Upper lobe of left lung (tissue), 6 donors: ENCODE measurements at regions not wholly inside any gene's neighbourhood (a gene's known extent, or its start where the extent isn't known, plus 50 kb on each side); places are given as distances from the start of the nearest gene placed in this dataset.

ENCODE experiments used
- ATAC-seq, 2 donors: fragments of 200-7000 bp; cut with Tn5 transposase; one replicate each; pipeline ENCODE4 v1.9.1; 2022; ENCODE audit warnings: mild to moderate bottlenecking in 2 of 2, moderate library complexity in 2 of 2; ENCODE audit not compliant: low FRiP score in 2 of 2
- DNase-seq, 2 donors: peaks; one replicate each; pipeline ENCODE4 v3.0.0-alpha.2; 2019 to 2020
- H3K27ac ChIP-seq, 4 donors: fragments of 200-600 bp; sonication (generic); one replicate each; pipeline ENCODE4 v1.5.1; 2016 to 2019
- H3K27me3 ChIP-seq, 4 donors: fragments of 200-600 bp; sonication (generic); one replicate each; pipeline ENCODE4 v1.5.1; 2017 to 2019
- H3K36me3 ChIP-seq, 4 donors: fragments of 200-600 bp; sonication (generic); one replicate each; pipeline ENCODE4 v1.5.1; 2016 to 2019
- H3K4me1 ChIP-seq, 4 donors: fragments of 200-600 bp; sonication (generic); one replicate each; pipeline ENCODE4 v1.5.1; 2018 to 2019
- H3K4me3 ChIP-seq, 4 donors: fragments of 200-600 bp; sonication (generic); one replicate each; pipeline ENCODE4 v1.5.1; 2017 to 2019; ENCODE audit warnings: mild to moderate bottlenecking in 2 of 4, moderate library complexity in 1 of 4
- H3K9me3 ChIP-seq, 4 donors: fragments of 200-600 bp; sonication (generic); one replicate each; pipeline ENCODE4 v1.5.1; 2018 to 2019
- EP300 ChIP-seq, 4 donors: sonication (generic); formaldehyde crosslinking; IDR thresholded peaks; one replicate each; pipeline ENCODE4 v1.5.1; 2017; ENCODE audit warnings: antibody characterized with exemption in 4 of 4, control low read depth in 2 of 4
- POLR2A ChIP-seq, 4 donors: fragments of 450-650 bp; IDR thresholded peaks; one replicate each; pipeline ENCODE4 v1.5.1; 2016 to 2017; ENCODE audit warnings: antibody characterized with exemption in 4 of 4, mild to moderate bottlenecking in 2 of 4
- POLR2AphosphoS5 ChIP-seq, 2 donors: sonication (generic); formaldehyde crosslinking; IDR thresholded peaks; one replicate each; pipeline ENCODE4 v1.5.1; 2017; ENCODE audit warnings: antibody characterized with exemption in 2 of 2
- WGBS, 2 donors: methylation state at CpG; one replicate each; pipeline ENCODE4 v1.1.5; 2017 to 2018; 5-methylcytosine and 5-hydroxymethylcytosine counted together
- TF ChIP-seq, protein P1 (sequence below), 6 experiments: fragments of 450-650 bp in 4 of 6; fragments of 200-600 bp in 2 of 6; sonication (generic) in 2 of 6; IDR thresholded peaks; one replicate each; pipeline ENCODE4 v1.5.1; 2016 to 2019; ENCODE audit warnings: antibody characterized with exemption in 6 of 6
- donor health status: DM: no; HTN: no; CAD: no; lungs with moderate emphysema.
- donor health status: DM: no; HTN: yes; CAD: no; lungs with severe emphysema.

DNA sequence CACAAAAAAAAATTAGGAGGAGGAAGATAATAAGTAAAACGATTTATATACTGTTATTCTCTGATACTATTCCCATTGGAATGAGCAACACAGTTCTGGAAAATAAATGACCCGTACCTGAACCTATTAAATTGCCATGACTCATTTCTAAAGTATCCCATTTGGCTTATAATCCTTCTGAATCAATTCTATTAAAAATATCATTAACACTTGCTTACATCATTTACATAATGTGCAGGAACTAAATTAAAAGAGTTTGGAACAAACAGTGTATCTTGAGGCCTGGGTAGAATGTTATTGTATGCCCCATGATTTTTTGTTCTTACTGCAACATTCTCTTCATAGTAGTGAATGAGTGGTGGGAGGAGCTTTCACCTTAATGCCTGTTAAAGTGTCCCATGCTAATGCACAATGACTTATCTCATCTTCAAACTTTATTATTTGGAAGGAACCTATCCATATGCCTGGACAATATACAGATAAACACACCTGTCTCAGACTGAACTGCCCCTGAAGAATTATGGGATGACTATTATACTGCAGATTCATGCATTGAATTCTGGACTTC is 549.9 kb upstream of the ACVR2A start:
- WGBS, 2 donors = 60 to 79% methylated on average over 2 of the region's 2 CpGs
- Histone ChIP-seq H3K27me3 (no peaks in the 10 kb centered on the region), H3K4me3 (no peak overlapping the region), H3K36me3 (no peaks in the 10 kb centered on the region), H3K9me3 (no peaks in the 10 kb centered on the region), H3K4me1 (no peaks in the 10 kb centered on the region), H3K27ac (no peak overlapping the region)
- DNase-seq (no peak), ATAC-seq (no peak)
- TF ChIP-seq EP300 (IDR thresholded peaks at IDR 0.05) (no peak), POLR2AphosphoS5 (IDR thresholded peaks at IDR 0.05) (no peak), POLR2A (IDR thresholded peaks at IDR 0.05) (no peak)
- TF ChIP-seq, protein P1, sequence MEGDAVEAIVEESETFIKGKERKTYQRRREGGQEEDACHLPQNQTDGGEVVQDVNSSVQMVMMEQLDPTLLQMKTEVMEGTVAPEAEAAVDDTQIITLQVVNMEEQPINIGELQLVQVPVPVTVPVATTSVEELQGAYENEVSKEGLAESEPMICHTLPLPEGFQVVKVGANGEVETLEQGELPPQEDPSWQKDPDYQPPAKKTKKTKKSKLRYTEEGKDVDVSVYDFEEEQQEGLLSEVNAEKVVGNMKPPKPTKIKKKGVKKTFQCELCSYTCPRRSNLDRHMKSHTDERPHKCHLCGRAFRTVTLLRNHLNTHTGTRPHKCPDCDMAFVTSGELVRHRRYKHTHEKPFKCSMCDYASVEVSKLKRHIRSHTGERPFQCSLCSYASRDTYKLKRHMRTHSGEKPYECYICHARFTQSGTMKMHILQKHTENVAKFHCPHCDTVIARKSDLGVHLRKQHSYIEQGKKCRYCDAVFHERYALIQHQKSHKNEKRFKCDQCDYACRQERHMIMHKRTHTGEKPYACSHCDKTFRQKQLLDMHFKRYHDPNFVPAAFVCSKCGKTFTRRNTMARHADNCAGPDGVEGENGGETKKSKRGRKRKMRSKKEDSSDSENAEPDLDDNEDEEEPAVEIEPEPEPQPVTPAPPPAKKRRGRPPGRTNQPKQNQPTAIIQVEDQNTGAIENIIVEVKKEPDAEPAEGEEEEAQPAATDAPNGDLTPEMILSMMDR (IDR thresholded peaks at IDR 0.05) = no peak

DNA sequence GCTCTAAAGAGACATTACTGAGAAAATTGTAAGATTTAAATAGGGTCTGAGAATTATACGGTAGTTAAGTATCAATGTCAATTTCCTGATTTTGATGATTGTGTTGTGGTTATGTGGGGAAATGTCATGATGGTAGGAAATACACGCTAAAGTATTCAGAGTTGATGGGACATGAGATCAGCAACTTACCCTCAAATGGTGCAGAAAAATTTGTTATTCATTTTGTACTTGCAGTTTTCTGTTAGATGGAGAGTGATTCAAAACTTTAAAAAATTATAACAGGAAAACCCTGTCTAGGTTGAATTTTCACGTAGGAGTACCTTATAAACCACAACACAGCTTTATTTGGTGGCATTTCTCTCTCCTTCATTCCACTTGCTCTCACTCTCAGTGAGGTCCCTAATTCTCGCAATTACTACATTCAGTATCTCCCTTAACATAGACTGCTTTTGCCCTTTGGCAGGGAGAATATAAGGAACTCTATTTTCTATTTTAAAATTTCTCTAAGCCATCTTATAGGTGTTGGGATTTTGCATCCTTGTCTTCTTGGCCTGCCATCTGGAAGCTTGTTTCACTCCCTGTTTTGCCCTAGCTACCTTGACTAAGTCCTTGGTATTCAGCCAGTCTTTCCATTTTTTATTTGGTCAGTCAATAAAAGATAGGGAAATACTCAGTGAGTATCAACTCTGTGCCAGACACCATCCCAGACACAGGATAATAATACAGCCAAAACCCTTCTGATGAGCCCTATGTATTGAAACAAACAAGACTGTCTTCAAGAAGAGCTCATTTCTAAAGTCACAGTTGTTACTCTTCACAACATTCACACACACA is 550.6 kb upstream of the ACVR2A start:
- TF ChIP-seq, protein P1 (IDR thresholded peaks at IDR 0.05) = no peak
- no peak for TF ChIP-seq POLR2A (IDR thresholded peaks at IDR 0.05)
- no peak for TF ChIP-seq POLR2AphosphoS5 (IDR thresholded peaks at IDR 0.05)
- TF ChIP-seq EP300 (IDR thresholded peaks at IDR 0.05) = no peak
- no peaks in the 10 kb centered on the region for H3K9me3 ChIP-seq
- H3K36me3 ChIP-seq = no peaks in the 10 kb centered on the region
- ATAC-seq = no peak
- 81 to 88% methylated on average over 4 of the region's 4 CpGs for WGBS, 2 donors
- no peaks in the 10 kb centered on the region for H3K4me1 ChIP-seq
- no peak for DNase-seq
- no peak overlapping the region for H3K4me3 ChIP-seq
- H3K27me3 ChIP-seq = no peaks in the 10 kb centered on the region
- no peak overlapping the region for H3K27ac ChIP-seq

DNA sequence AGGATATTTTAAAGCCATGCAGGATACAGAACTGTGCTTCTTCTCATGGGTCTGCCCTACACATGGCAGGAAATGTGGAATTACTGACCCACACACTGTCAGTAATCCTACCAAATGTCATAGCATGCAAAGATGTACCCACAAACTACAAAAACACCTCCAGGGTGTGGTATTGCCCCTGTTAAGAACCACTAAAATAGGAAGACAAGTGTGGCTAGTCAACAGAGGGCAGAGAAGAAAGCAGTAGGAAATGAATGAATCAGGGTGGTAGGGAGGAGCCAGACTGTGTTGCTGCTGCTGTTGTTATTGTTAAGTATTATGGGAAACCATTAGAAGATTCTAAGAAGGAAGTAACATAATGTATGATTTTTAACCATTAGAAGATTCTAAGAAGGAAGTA is 556.7 kb upstream of the ACVR2A start:
- ATAC-seq = no peak
- TF ChIP-seq, protein P1 (IDR thresholded peaks at IDR 0.05) = no peak
- TF ChIP-seq EP300 (IDR thresholded peaks at IDR 0.05) (no peak), POLR2A (IDR thresholded peaks at IDR 0.05) (no peak), POLR2AphosphoS5 (IDR thresholded peaks at IDR 0.05) (no peak)
- Histone ChIP-seq H3K27me3 (no peaks in the 10 kb centered on the region), H3K27ac (no peak overlapping the region), H3K36me3 (no peaks in the 10 kb centered on the region), H3K4me1 (no peaks in the 10 kb centered on the region), H3K9me3 (no peaks in the 10 kb centered on the region), H3K4me3 (no peak overlapping the region)
- DNase-seq = no peak

DNA sequence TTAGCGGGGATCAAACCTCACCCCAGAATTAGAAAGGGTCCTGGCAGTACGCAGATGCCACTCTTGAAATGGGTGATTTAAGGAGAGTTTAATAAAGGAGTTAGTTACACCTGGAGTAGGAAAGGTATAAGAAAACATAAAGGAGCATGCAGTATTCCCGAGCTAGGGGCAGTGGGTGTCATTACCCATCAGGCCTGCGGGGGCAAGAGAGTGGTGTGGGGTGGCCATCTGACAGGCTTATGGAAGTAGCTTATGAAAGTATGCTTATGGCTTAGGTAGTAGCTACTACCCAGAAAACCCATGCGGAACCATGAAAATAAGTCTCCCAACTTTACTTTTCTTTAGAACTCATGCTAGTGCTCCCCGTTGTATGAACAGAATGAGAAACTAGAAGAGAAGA is 568.9 kb upstream of the ACVR2A start:
- H3K27ac ChIP-seq = no peak overlapping the region
- no peaks in the 10 kb centered on the region for H3K9me3 ChIP-seq
- ATAC-seq = no peak
- no peaks in the 10 kb centered on the region for H3K36me3 ChIP-seq
- TF ChIP-seq EP300 (IDR thresholded peaks at IDR 0.05) = no peak
- TF ChIP-seq, protein P1 (IDR thresholded peaks at IDR 0.05) = no peak
- no peak for TF ChIP-seq POLR2A (IDR thresholded peaks at IDR 0.05)
- no peak for TF ChIP-seq POLR2AphosphoS5 (IDR thresholded peaks at IDR 0.05)
- no peaks in the 10 kb centered on the region for H3K27me3 ChIP-seq
- no peaks in the 10 kb centered on the region for H3K4me1 ChIP-seq
- 82 to 85% methylated on average over 6 of the region's 6 CpGs for WGBS, 2 donors
- no peak overlapping the region for H3K4me3 ChIP-seq
- DNase-seq = no peak

DNA sequence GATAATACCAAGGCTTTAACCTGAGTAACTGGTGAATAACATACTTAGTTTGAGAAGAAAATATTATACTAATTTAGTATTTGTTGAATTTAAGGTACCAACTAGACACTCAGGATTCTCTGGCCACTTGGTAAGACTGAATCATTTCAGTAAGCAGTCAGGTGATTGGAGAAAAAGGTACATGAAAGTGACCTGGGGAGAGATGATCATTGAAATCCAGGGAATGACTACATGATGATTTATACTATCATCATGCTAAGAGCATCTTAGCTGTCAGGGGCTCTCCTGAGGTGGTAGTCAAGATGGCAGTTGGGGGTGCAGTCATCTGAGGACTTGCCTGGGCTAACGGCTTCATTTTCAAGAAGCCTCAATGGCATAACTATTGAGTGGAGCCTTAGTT is 571.2 kb upstream of the ACVR2A start:
- H3K4me3 ChIP-seq = no peak overlapping the region
- no peaks in the 10 kb centered on the region for H3K4me1 ChIP-seq
- H3K9me3 ChIP-seq = peaks cover 0 to 18% (median 14%) of the 10 kb centered on the region in 4 donors
- no peak overlapping the region for H3K27ac ChIP-seq
- 89% methylated on average over 1 of the region's 1 CpG for WGBS, 2 donors
- no peaks in the 10 kb centered on the region for H3K36me3 ChIP-seq
- DNase-seq = no peak
- no peak for TF ChIP-seq POLR2AphosphoS5 (IDR thresholded peaks at IDR 0.05)
- TF ChIP-seq EP300 (IDR thresholded peaks at IDR 0.05) = no peak
- no peak for TF ChIP-seq POLR2A (IDR thresholded peaks at IDR 0.05)
- TF ChIP-seq, protein P1 (IDR thresholded peaks at IDR 0.05) = no peak
- H3K27me3 ChIP-seq = no peaks in the 10 kb centered on the region
- ATAC-seq = no peak
